H1 (cell line): ENCODE measurements at regions not wholly inside any gene's neighbourhood (a gene's known extent, or its start where the extent isn't known, plus 50 kb on each side); places are given as distances from the start of the nearest gene placed in this dataset.

Experiments
- CTCF ChIA-PET: fragments of 300-600 bp; sonication (Branson Sonifier 250); formaldehyde crosslinking; loops from one replicate; lab custom pipeline; 2021; ENCODE audit not compliant: partially characterized antibody; lab: Charles Lee
- POLR2A ChIA-PET: fragments of 300-600 bp; sonication (Branson Sonifier 250); formaldehyde crosslinking; loops from one replicate; lab custom pipeline; 2021; ENCODE audit warnings: inconsistent platforms; ENCODE audit not compliant: partially characterized antibody; lab: Charles Lee
- DNase-seq, 2 experiments: peaks; one replicate each; pipeline versions ENCODE4 v3.0.0 to v3.0.0-alpha.2; 2010 to 2022; ENCODE audit warnings: low spot score in 2 of 2, low read depth in 1 of 2, mixed read lengths in 1 of 2
- FAIRE-seq: peaks from 2 replicates; lab custom pipeline; 2011; peaks lifted over from hg19 to GRCh38; lab: Jason Lieb, UNC
- H2AFZ ChIP-seq: 2 replicates; pipeline ENCODE4 v1.8.1; 2012; ENCODE audit warnings: low read length, inconsistent platforms
- H2AK5ac ChIP-seq: 2 replicates; pipeline ENCODE4 v1.6.1; 2013; ENCODE audit warnings: low read depth, low read length
- H2BK120ac ChIP-seq: replicated peaks from 2 replicates; pipeline ENCODE3; 2013; ENCODE audit warnings: low read depth, low read length, inconsistent platforms
- H2BK12ac ChIP-seq: 2 replicates; pipeline ENCODE4 v1.6.1; 2013; ENCODE audit warnings: low read depth, low read length
- H2BK15ac ChIP-seq: 2 replicates; pipeline ENCODE4 v1.6.1; 2013; ENCODE audit warnings: low read length
- H2BK20ac ChIP-seq: 2 replicates; pipeline ENCODE4 v1.6.1; 2013; ENCODE audit warnings: low read length
- H2BK5ac ChIP-seq: 2 replicates; pipeline ENCODE4 v1.6.1; 2013; ENCODE audit warnings: low read depth, low read length
- H3K14ac ChIP-seq: 2 replicates; pipeline ENCODE4 v1.6.1; 2013; ENCODE audit warnings: inconsistent platforms; ENCODE audit not compliant: insufficient read length
- H3K18ac ChIP-seq: 2 replicates; pipeline ENCODE4 v1.6.1; 2013; ENCODE audit warnings: low read length; ENCODE audit errors: extremely low read depth
- H3K23ac ChIP-seq: 2 replicates; pipeline ENCODE4 v1.6.1; 2013; ENCODE audit warnings: inconsistent platforms; ENCODE audit not compliant: insufficient read length
- H3K23me2 ChIP-seq: 2 replicates; pipeline ENCODE4 v1.6.1; 2013; ENCODE audit warnings: low read depth, low read length
- H3K27ac ChIP-seq: 2 replicates; pipeline ENCODE4 v1.6.1; 2011; ENCODE audit warnings: low read depth, low read length, inconsistent platforms
- H3K27me3 ChIP-seq, 4 experiments: replicated peaks in 1 of 4; 1 replicate in 1 of 4; 2 replicates in 3 of 4; pipeline versions ENCODE4 v1.6.1 to v1.8.1; 2011 to 2013; ENCODE audit warnings: low read length in 3 of 4, mild to moderate bottlenecking in 3 of 4, inconsistent platforms in 2 of 4, mixed read lengths in 2 of 4, moderate library complexity in 1 of 4; ENCODE audit not compliant: control insufficient read depth in 3 of 4, insufficient read depth in 3 of 4; ENCODE audit errors: extremely low read depth in 1 of 4
- H3K36me3 ChIP-seq, 4 experiments: 2 replicates each; pipeline versions ENCODE4 v1.6.1 to v1.8.1; 2011 to 2013; ENCODE audit warnings: mild to moderate bottlenecking in 4 of 4, low read length in 3 of 4, moderate library complexity in 2 of 4, control low read depth in 1 of 4, inconsistent platforms in 1 of 4; ENCODE audit not compliant: insufficient read depth in 4 of 4, control insufficient read depth in 2 of 4
- H3K4ac ChIP-seq: replicated peaks from 2 replicates; pipeline ENCODE3; 2013; ENCODE audit warnings: low read length, low read depth, mixed read lengths, inconsistent platforms; ENCODE audit not compliant: insufficient read length
- H3K4me1 ChIP-seq, 4 experiments: replicated peaks in 1 of 4; 1 replicate in 1 of 4; 2 replicates in 3 of 4; pipeline versions ENCODE4 v1.6.1 to v1.8.1; 2011 to 2013; ENCODE audit warnings: low read length in 3 of 4, inconsistent platforms in 2 of 4, mixed read lengths in 1 of 4; ENCODE audit not compliant: insufficient read depth in 4 of 4, control insufficient read depth in 3 of 4
- H3K4me2 ChIP-seq, 2 experiments: 2 replicates each; pipeline versions ENCODE4 v1.6.1 to v1.8.1; 2011 to 2013; ENCODE audit warnings: low read depth in 2 of 2, low read length in 2 of 2, control low read depth in 1 of 2, inconsistent platforms in 1 of 2, mild to moderate bottlenecking in 1 of 2; ENCODE audit not compliant: insufficient read depth in 1 of 2
- H3K4me3 ChIP-seq, 4 experiments: fragments of 200-600, 300-600 bp in 1 of 4; sonication (generic), shearing (Covaris generic), sonication (Bioruptor Twin) in 1 of 4; 2 replicates each; pipeline versions ENCODE4 v1.5.1 to v1.8.1; 2011 to 2016; ENCODE audit warnings: low read length in 4 of 4, low read depth in 3 of 4, control low read depth in 2 of 4, inconsistent platforms in 2 of 4, mild to moderate bottlenecking in 2 of 4, mixed read lengths in 1 of 4, moderate library complexity in 1 of 4; ENCODE audit not compliant: insufficient read depth in 2 of 4; ENCODE audit errors: extremely low read depth in 1 of 4
- H3K56ac ChIP-seq: replicated peaks from 2 replicates; pipeline ENCODE3; 2013; ENCODE audit warnings: low read depth, mild to moderate bottlenecking, mixed read lengths, low read length, inconsistent platforms; ENCODE audit not compliant: insufficient read length
- H3K79me1 ChIP-seq: 2 replicates; pipeline ENCODE4 v1.6.1; 2013; ENCODE audit warnings: low read depth, low read length, control low read depth
- H3K79me2 ChIP-seq, 2 experiments: 2 replicates each; pipeline versions ENCODE4 v1.6.1 to v1.8.1; 2012 to 2013; ENCODE audit warnings: low read length in 2 of 2, mild to moderate bottlenecking in 2 of 2, inconsistent platforms in 1 of 2; ENCODE audit not compliant: insufficient read depth in 2 of 2, control insufficient read depth in 1 of 2
- H3K9ac ChIP-seq, 4 experiments: replicated peaks in 1 of 4; 1 replicate in 1 of 4; 2 replicates in 3 of 4; pipeline versions ENCODE4 v1.6.1 to v1.8.1; 2011 to 2013; ENCODE audit warnings: low read depth in 3 of 4, low read length in 3 of 4, control low read depth in 2 of 4, mild to moderate bottlenecking in 2 of 4, moderate library complexity in 2 of 4, inconsistent platforms in 1 of 4; ENCODE audit errors: extremely low read depth in 1 of 4
- H3K9me3 ChIP-seq, 2 experiments: 2 replicates each; pipeline versions ENCODE4 v1.6.1 to v1.8.1; 2012 to 2013; ENCODE audit warnings: mild to moderate bottlenecking in 2 of 2, moderate library complexity in 2 of 2, control low read depth in 1 of 2, inconsistent platforms in 1 of 2, low read depth in 1 of 2, low read length in 1 of 2, mixed read lengths in 1 of 2; ENCODE audit not compliant: insufficient read depth in 2 of 2
- H4K20me1 ChIP-seq, 2 experiments: replicated peaks in 1 of 2; 2 replicates each; pipeline versions ENCODE3 to v1.8.1; 2011 to 2013; ENCODE audit warnings: inconsistent platforms in 2 of 2, low read length in 2 of 2, mild to moderate bottlenecking in 1 of 2; ENCODE audit not compliant: insufficient read depth in 2 of 2, control insufficient read depth in 1 of 2
- H4K5ac ChIP-seq: 2 replicates; pipeline ENCODE4 v1.6.1; 2013; ENCODE audit warnings: low read length, low read depth, mixed read lengths, inconsistent platforms; ENCODE audit not compliant: insufficient read length
- H4K8ac ChIP-seq: 2 replicates; pipeline ENCODE4 v1.8.0; 2013; ENCODE audit warnings: mild to moderate bottlenecking, moderate library complexity, low read length, inconsistent platforms; ENCODE audit not compliant: insufficient read depth; ENCODE audit errors: extremely low read depth
- H4K91ac ChIP-seq: replicated peaks from 2 replicates; pipeline ENCODE3; 2013; ENCODE audit warnings: low read length, mixed read lengths, inconsistent platforms; ENCODE audit not compliant: insufficient read length
- CHD1 ChIP-seq: IDR thresholded peaks from 2 replicates; pipeline ENCODE4 v1.6.1; 2012; ENCODE audit warnings: low read depth, low read length, improper control_type of control experiment
- CHD2 ChIP-seq: IDR thresholded peaks from 2 replicates; pipeline ENCODE4 v1.6.1; 2012; ENCODE audit warnings: low read length, improper control_type of control experiment
- CREB1 ChIP-seq: IDR thresholded peaks from 2 replicates; pipeline ENCODE4 v1.6.1; 2012; ENCODE audit warnings: inconsistent platforms
- CTBP2 ChIP-seq: IDR thresholded peaks from 2 replicates; pipeline ENCODE4 v1.7.0; 2011; ENCODE audit warnings: borderline replicate concordance, mild to moderate bottlenecking, moderate library complexity, mixed read lengths, low read length; ENCODE audit not compliant: insufficient read depth, insufficient read length
- EP300 ChIP-seq, 2 experiments: IDR thresholded peaks; 1 replicate in 1 of 2; 2 replicates in 1 of 2; pipeline ENCODE4 v1.6.1; 2011 to 2012; ENCODE audit warnings: low read depth in 2 of 2, low read length in 2 of 2, mild to moderate bottlenecking in 2 of 2, borderline replicate concordance in 1 of 2, inconsistent platforms in 1 of 2, moderate library complexity in 1 of 2
- GABPA ChIP-seq: IDR thresholded peaks from 2 replicates; pipeline ENCODE4 v1.6.1; 2011; ENCODE audit warnings: mild to moderate bottlenecking, low read length, moderate library complexity, borderline replicate concordance; ENCODE audit not compliant: insufficient read depth
- RAD21 ChIP-seq, 2 experiments: IDR thresholded peaks in 1 of 2; conservative IDR thresholded peaks in 1 of 2; 2 replicates each; pipeline ENCODE4 v1.6.1; 2011; ENCODE audit warnings: low read depth in 2 of 2, low read length in 2 of 2, improper control_type of control experiment in 1 of 2, inconsistent platforms in 1 of 2, mild to moderate bottlenecking in 1 of 2, moderate library complexity in 1 of 2
- RBBP5 ChIP-seq: IDR thresholded peaks from 2 replicates; pipeline ENCODE4 v1.7.1; 2012; ENCODE audit warnings: low read depth, mild to moderate bottlenecking, inconsistent platforms, low read length, moderate library complexity, borderline replicate concordance
- SIX5 ChIP-seq: IDR thresholded peaks from 2 replicates; pipeline ENCODE4 v1.6.1; 2011; ENCODE audit warnings: mild to moderate bottlenecking, low read depth, low read length
- WGBS, 2 experiments: shearing (Covaris generic) in 1 of 2; methylation state at CpG; one replicate each; pipeline versions ENCODE4 v1.1.6 to v1.1.7; 2013 to 2015; ENCODE audit warnings: low lambda C conversion rate in 2 of 2, mixed read lengths in 2 of 2, inconsistent platforms in 1 of 2, low coverage in 1 of 2, missing lambda C conversion rate in 1 of 2; ENCODE audit not compliant: insufficient replicate concordance in 2 of 2, insufficient coverage in 1 of 2, insufficient read length in 1 of 2; ENCODE audit errors: extremely low coverage in 1 of 2, missing lambda C conversion rate in 1 of 2; 5-methylcytosine and 5-hydroxymethylcytosine counted together
- TF ChIP-seq, protein P1 (sequence below): IDR thresholded peaks from 2 replicates; pipeline ENCODE4 v1.6.1; 2012; ENCODE audit warnings: low read length, inconsistent platforms
- TF ChIP-seq, protein P2 (sequence below): IDR thresholded peaks from 2 replicates; pipeline ENCODE4 v1.6.1; 2011; ENCODE audit warnings: low read depth, mild to moderate bottlenecking, low read length; ENCODE audit not compliant: insufficient read depth

DNA sequence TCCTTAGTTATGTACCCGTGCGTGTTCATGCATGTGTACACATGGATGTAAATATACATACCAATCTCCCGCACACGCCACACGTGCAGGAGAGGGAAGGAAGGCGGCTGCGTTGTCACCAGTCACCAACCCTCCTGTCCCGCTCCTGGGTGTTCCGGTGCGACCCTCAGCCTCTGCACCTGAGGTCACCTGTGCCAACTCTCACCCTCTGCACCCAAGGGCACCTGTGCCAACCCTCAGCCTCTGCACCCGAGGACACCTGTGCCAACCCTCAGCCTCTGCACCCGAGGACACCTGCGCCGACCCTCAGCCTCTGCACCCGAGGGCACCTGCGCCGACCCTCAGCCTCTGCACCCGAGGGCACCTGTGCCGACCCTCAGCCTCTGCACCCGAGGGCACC, 192.8 kb upstream of the SALL3 start:
- Histone ChIP-seq H3K4ac (no peak overlapping the region), H3K18ac (no peak overlapping the region), H3K27ac (no peak overlapping the region), H2AFZ (no peak overlapping the region), H2BK120ac (no peak overlapping the region), H3K79me1 (no peaks in the 10 kb centered on the region), H2AK5ac (no peak overlapping the region), H2BK12ac (no peak overlapping the region), H4K5ac (no peak overlapping the region), H3K4me2 (no peak overlapping the region), H3K56ac (no peak overlapping the region), H3K27me3 (no peaks in the 10 kb centered on the region; a peak in 1 of 7 replicates), H3K14ac (no peak overlapping the region), H3K9me3 (no peaks in the 10 kb centered on the region), H2BK15ac (no peak overlapping the region), H3K36me3 (no peaks in the 10 kb centered on the region), H3K4me1 (no peaks in the 10 kb centered on the region), H3K23ac (no peak overlapping the region), H4K91ac (no peak overlapping the region), H4K20me1 (no peaks in the 10 kb centered on the region), H2BK20ac (no peak overlapping the region), H3K4me3 (no peak overlapping the region), H3K79me2 (no peaks in the 10 kb centered on the region), H3K23me2 (no peaks in the 10 kb centered on the region), H2BK5ac (no peak overlapping the region), H3K9ac (no peak overlapping the region), H4K8ac (no peak overlapping the region; the same call in 1 of the 2 replicates)
- DNase-seq, result no peak
- 92% methylated on average over 13 of the region's 20 CpGs; no CpG with 5 or more reads in 1 of the 2 experiments for whole genome bisulfite sequencing, 2 experiments
- CTCF ChIA-PET, result interaction anchor here (1.3 kb wide), 1 partner anchor 22 kb away, joined by 3 read pairs; no protein-coding TSS in a partner anchor
- no peak for FAIRE-seq
- POLR2A ChIA-PET, result no interaction called here
- TF ChIP-seq, protein P1, sequence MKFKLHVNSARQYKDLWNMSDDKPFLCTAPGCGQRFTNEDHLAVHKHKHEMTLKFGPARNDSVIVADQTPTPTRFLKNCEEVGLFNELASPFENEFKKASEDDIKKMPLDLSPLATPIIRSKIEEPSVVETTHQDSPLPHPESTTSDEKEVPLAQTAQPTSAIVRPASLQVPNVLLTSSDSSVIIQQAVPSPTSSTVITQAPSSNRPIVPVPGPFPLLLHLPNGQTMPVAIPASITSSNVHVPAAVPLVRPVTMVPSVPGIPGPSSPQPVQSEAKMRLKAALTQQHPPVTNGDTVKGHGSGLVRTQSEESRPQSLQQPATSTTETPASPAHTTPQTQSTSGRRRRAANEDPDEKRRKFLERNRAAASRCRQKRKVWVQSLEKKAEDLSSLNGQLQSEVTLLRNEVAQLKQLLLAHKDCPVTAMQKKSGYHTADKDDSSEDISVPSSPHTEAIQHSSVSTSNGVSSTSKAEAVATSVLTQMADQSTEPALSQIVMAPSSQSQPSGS, result no peak
- TF ChIP-seq CHD1 (no peak), RAD21 (IDR thresholded peaks at IDR 0.05 in 1 of 2, conservative IDR thresholded peaks at IDR 0.05 in 1 of 2; ENCODE audit: low read depth in 2 of 2, low read length in 2 of 2) (no peak), GABPA (no peak), RBBP5 (no peak), EP300 (IDR thresholded peaks at IDR 0.05; ENCODE audit: borderline replicate concordance in 1 of 2, low read depth in 2 of 2, low read length in 2 of 2) (no peak), CHD2 (no peak), CTBP2 (no peak), SIX5 (no peak), CREB1 (no peak)
- TF ChIP-seq, protein P2, sequence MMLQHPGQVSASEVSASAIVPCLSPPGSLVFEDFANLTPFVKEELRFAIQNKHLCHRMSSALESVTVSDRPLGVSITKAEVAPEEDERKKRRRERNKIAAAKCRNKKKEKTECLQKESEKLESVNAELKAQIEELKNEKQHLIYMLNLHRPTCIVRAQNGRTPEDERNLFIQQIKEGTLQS, result no peak
